DOHH2 (cell line): ENCODE measurements at regions not wholly inside any gene's neighbourhood (a gene's known extent, or its start where the extent isn't known, plus 50 kb on each side); places are given as distances from the start of the nearest gene placed in this dataset.

Experiments used
- H3F3A ChIP-seq: fragments of 200-600 bp; sonication (generic), shearing (Covaris generic); 2 replicates; pipeline ENCODE4 v1.6.0; 2016; ENCODE audit warnings: antibody characterized with exemption, mild to moderate bottlenecking; ENCODE audit not compliant: control insufficient read depth, insufficient read depth
- H3K27ac ChIP-seq: fragments of 200-600 bp; sonication (generic); 2 replicates; pipeline ENCODE4 v1.5.1; 2014; ENCODE audit warnings: low read depth, mild to moderate bottlenecking, low read length, moderate library complexity
- H3K27me3 ChIP-seq: fragments of 200-600 bp; sonication (generic); 2 replicates; pipeline ENCODE4 v1.6.1; 2014; ENCODE audit warnings: mild to moderate bottlenecking, low read length, mixed read lengths; ENCODE audit not compliant: control insufficient read depth
- H3K36me3 ChIP-seq: fragments of 200-600 bp; sonication (generic); 2 replicates; pipeline ENCODE4 v1.6.1; 2014; ENCODE audit warnings: mild to moderate bottlenecking, low read length, moderate library complexity, mixed read lengths; ENCODE audit not compliant: control insufficient read depth
- H3K4me1 ChIP-seq: fragments of 200-600 bp; sonication (generic); 2 replicates; pipeline ENCODE4 v1.6.1; 2014; ENCODE audit warnings: mild to moderate bottlenecking, low read length, mixed read lengths; ENCODE audit not compliant: control insufficient read depth
- H3K4me2 ChIP-seq: fragments of 200-600 bp; sonication (generic); 2 replicates; pipeline ENCODE4 v1.6.0; 2014; ENCODE audit warnings: mild to moderate bottlenecking, low read length, moderate library complexity
- H3K4me3 ChIP-seq: fragments of 200-600 bp; sonication (generic); 2 replicates; pipeline ENCODE4 v1.5.1; 2014; ENCODE audit warnings: mild to moderate bottlenecking, low read length, mixed read lengths
- H3K79me2 ChIP-seq: fragments of 200-600 bp; sonication (generic); 2 replicates; pipeline ENCODE4 v1.6.1; 2014; ENCODE audit warnings: mild to moderate bottlenecking, low read length, mixed read lengths; ENCODE audit not compliant: control insufficient read depth
- H3K9me2 ChIP-seq: fragments of 200-600 bp; sonication (generic); replicated peaks from 2 replicates; pipeline ENCODE4 v1.6.1; 2014; ENCODE audit warnings: mild to moderate bottlenecking, low read length, mixed read lengths; ENCODE audit not compliant: control insufficient read depth
- H3K9me3 ChIP-seq: fragments of 200-600 bp; sonication (generic); 2 replicates; pipeline ENCODE4 v1.6.1; 2014; ENCODE audit warnings: antibody characterized with exemption, low read length, mixed read lengths; ENCODE audit not compliant: control insufficient read depth, insufficient read depth
- H4K20me1 ChIP-seq: fragments of 200-600 bp; sonication (generic); 2 replicates; pipeline ENCODE4 v1.6.0; 2014; ENCODE audit warnings: low read depth, mild to moderate bottlenecking, antibody characterized with exemption, low read length, moderate library complexity; ENCODE audit not compliant: control insufficient read depth, insufficient read depth
- CTCF ChIP-seq: fragments of 200-600 bp; sonication (generic); IDR thresholded peaks from one replicate; pipeline ENCODE4 v1.5.1; 2014; ENCODE audit warnings: antibody characterized with exemption, mild to moderate bottlenecking, low read depth, low read length; ENCODE audit not compliant: poor library complexity, severe bottlenecking
- EZH2phosphoT487 ChIP-seq: fragments of 200-600 bp; sonication (generic); IDR thresholded peaks from 2 replicates; pipeline ENCODE4 v1.6.1; 2017; ENCODE audit warnings: borderline replicate concordance, mild to moderate bottlenecking, antibody characterized with exemption, low read length, moderate library complexity, mixed read lengths

GRCh38 chr5:159385536-159385935 lies 55.2 kb upstream of the IL12B start:
- H3K4me2 ChIP-seq, result no peak overlapping the region
- no peak overlapping the region for H3K4me3 ChIP-seq
- no peaks in the 10 kb centered on the region for H3K36me3 ChIP-seq
- H3K27me3 ChIP-seq, result no peaks in the 10 kb centered on the region
- H3F3A ChIP-seq, result no peaks in the 10 kb centered on the region
- no peaks in the 10 kb centered on the region for H3K9me2 ChIP-seq
- TF ChIP-seq EZH2phosphoT487 (no peak), CTCF (no peak)
- H4K20me1 ChIP-seq, result no peaks in the 10 kb centered on the region
- no peak overlapping the region for H3K27ac ChIP-seq
- peaks cover 12% of the 10 kb centered on the region for H3K9me3 ChIP-seq
- H3K4me1 ChIP-seq, result no peaks in the 10 kb centered on the region
- no peaks in the 10 kb centered on the region for H3K79me2 ChIP-seq

GRCh38 chr5:159386028-159386711 lies 55.9 kb upstream of the IL12B start:
- Histone ChIP-seq H3F3A (no peaks in the 10 kb centered on the region), H3K27ac (no peak overlapping the region), H3K4me2 (no peak overlapping the region), H3K79me2 (no peaks in the 10 kb centered on the region), H3K4me3 (no peak overlapping the region), H3K27me3 (no peaks in the 10 kb centered on the region), H3K36me3 (no peaks in the 10 kb centered on the region), H4K20me1 (no peaks in the 10 kb centered on the region), H3K9me2 (no peaks in the 10 kb centered on the region), H3K9me3 (peaks cover 12% of the 10 kb centered on the region), H3K4me1 (no peaks in the 10 kb centered on the region)
- TF ChIP-seq EZH2phosphoT487, result no peak
- no peak for TF ChIP-seq CTCF

- Histone ChIP-seq H3K4me2 (no peak overlapping the region), H3K79me2 (no peaks in the 10 kb centered on the region), H3F3A (no peaks in the 10 kb centered on the region), H3K27me3 (no peaks in the 10 kb centered on the region), H4K20me1 (no peaks in the 10 kb centered on the region), H3K27ac (no peak overlapping the region), H3K9me3 (no peaks in the 10 kb centered on the region), H3K36me3 (no peaks in the 10 kb centered on the region), H3K4me3 (no peak overlapping the region), H3K9me2 (no peaks in the 10 kb centered on the region), H3K4me1 (no peaks in the 10 kb centered on the region)
- TF ChIP-seq CTCF (no peak), EZH2phosphoT487 (no peak)
Measured at GRCh38 chr5:159392871-159393270, 62.6 kb upstream of the IL12B start.

GRCh38 chr5:159393854-159394274 lies 63.6 kb upstream of the IL12B start:
- no peaks in the 10 kb centered on the region for H3K36me3 ChIP-seq
- H3K27me3 ChIP-seq, result no peaks in the 10 kb centered on the region
- no peaks in the 10 kb centered on the region for H3F3A ChIP-seq
- no peak overlapping the region for H3K4me3 ChIP-seq
- no peaks in the 10 kb centered on the region for H3K9me2 ChIP-seq
- no peak overlapping the region for H3K27ac ChIP-seq
- TF ChIP-seq EZH2phosphoT487 (no peak), CTCF (no peak)
- H3K4me1 ChIP-seq, result no peaks in the 10 kb centered on the region
- no peaks in the 10 kb centered on the region for H4K20me1 ChIP-seq
- H3K79me2 ChIP-seq, result no peaks in the 10 kb centered on the region
- H3K9me3 ChIP-seq, result no peaks in the 10 kb centered on the region
- H3K4me2 ChIP-seq, result no peak overlapping the region
